ENCODE measurements at regions not wholly inside any gene's neighbourhood (a gene's known extent, or its start where the extent isn't known, plus 50 kb on each side); places are given as distances from the start of the nearest gene placed in this dataset.
A peak's percentile ranks its signal among the peaks of the same experiment; 100 is the strongest.
"Not testable (repeated sequence)": the region's sequence is repeated elsewhere in the genome, so short reads cannot be mapped to it uniquely, and the experiment has no call there.

DNA sequence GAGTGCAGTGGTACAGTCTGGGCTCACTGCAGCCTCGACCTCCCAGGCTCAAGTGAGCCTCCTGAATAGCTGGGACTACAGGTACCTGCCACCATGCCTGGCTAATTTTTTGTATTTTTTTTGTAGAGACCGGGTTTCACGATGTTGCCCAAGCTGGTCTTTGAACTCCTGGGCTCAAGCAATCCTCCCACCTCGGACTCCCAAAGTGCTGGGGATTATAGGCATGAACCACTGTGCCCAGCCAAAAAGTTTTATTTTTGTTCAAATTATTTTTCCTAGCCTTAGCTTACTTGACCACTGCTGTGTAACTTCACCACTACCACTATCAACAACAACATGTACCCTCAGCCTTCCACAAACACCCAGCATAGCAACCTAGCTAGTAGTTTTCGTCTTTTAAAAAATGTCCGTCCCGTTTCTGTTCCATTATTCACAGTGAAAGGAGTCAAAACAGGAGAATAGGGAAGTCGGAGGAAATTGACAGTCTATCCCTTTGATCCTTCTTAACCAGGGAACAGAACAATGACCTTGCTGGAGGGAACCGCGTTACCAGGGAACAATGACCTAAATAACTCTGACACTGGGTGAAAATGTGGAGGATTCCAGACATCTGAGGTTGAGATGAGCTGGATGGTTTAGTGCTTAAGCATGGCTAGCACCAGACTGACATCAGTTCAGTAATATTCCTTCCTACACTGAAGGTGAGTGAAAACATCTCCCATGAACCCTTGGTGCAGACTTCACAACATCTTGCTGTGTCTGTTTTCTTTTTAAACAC lies 69.2 kb upstream of the ARL4C start:
- H3K27ac Mint-ChIP-seq: no peak overlapping the region
- H3K27me3 Mint-ChIP-seq: peaks cover 9% of the 10 kb centered on the region
- no peaks in the 10 kb centered on the region for H3K36me3 Mint-ChIP-seq
- no peak overlapping the region for H3K4me3 Mint-ChIP-seq
- peaks cover 3% of the 10 kb centered on the region for H3K4me1 Mint-ChIP-seq
- peaks cover 4% of the 10 kb centered on the region for H3K9me3 Mint-ChIP-seq
- DNase-seq: no peak

GRCh38 chr2:234565201-234565600 lies 68.3 kb upstream of the ARL4C start:
- no peak for DNase-seq
- no peak overlapping the region for H3K4me3 Mint-ChIP-seq
- peaks cover 3% of the 10 kb centered on the region for H3K4me1 Mint-ChIP-seq
- H3K27me3 Mint-ChIP-seq: peaks cover 9% of the 10 kb centered on the region
- peaks cover 4% of the 10 kb centered on the region for H3K9me3 Mint-ChIP-seq
- no peak overlapping the region for H3K27ac Mint-ChIP-seq
- no peaks in the 10 kb centered on the region for H3K36me3 Mint-ChIP-seq

GRCh38 chr2:234564699-234565098 lies 67.8 kb upstream of the ARL4C start:
- DNase-seq: no peak
- Mint-ChIP-seq H3K36me3 (no peaks in the 10 kb centered on the region), H3K4me3 (no peak overlapping the region), H3K9me3 (peaks cover 4% of the 10 kb centered on the region), H3K27me3 (peaks cover 5% of the 10 kb centered on the region), H3K4me1 (peaks cover 3% of the 10 kb centered on the region), H3K27ac (no peak overlapping the region)

DNA sequence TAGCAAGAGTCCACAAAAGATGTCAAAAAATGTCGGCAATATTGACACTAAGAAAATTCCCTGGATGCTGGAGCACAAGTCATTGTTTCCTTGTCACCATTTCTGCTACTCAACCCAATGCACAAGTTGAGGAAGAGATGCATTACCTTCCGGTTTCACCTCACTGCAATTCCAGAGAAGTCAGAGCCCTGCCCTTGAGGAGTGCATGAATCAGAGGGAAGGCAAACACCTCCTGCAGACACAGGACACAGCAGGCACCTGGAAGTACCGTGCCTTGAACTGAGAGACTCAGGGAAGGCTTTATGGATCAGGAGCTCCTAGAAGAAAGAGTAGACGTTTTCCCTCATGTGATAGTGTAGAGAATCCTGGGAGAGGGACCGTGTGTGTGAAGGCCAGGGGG lies 62.7 kb upstream of the ARL4C start:
- H3K4me3 Mint-ChIP-seq: no peak overlapping the region
- no peaks in the 10 kb centered on the region for H3K36me3 Mint-ChIP-seq
- no peak overlapping the region for H3K27ac Mint-ChIP-seq
- H3K9me3 Mint-ChIP-seq: peaks cover 4% of the 10 kb centered on the region
- DNase-seq: no peak
- no peaks in the 10 kb centered on the region for H3K4me1 Mint-ChIP-seq
- H3K27me3 Mint-ChIP-seq: no peaks in the 10 kb centered on the region

- no peak overlapping the region for H3K4me3 Mint-ChIP-seq
- H3K27me3 Mint-ChIP-seq: no peaks in the 10 kb centered on the region
- no peak for DNase-seq
- no peaks in the 10 kb centered on the region for H3K4me1 Mint-ChIP-seq
- no peak overlapping the region for H3K27ac Mint-ChIP-seq
- no peaks in the 10 kb centered on the region for H3K36me3 Mint-ChIP-seq
- peaks cover 4% of the 10 kb centered on the region for H3K9me3 Mint-ChIP-seq
Observed at GRCh38 chr2:234558642-234559041, 61.8 kb upstream of the ARL4C start.

GRCh38 chr2:234556848-234557573 lies 60.1 kb upstream of the ARL4C start:
- Mint-ChIP-seq H3K4me3 (no peak overlapping the region), H3K36me3 (no peaks in the 10 kb centered on the region), H3K4me1 (no peaks in the 10 kb centered on the region), H3K27ac (no peak overlapping the region), H3K27me3 (no peaks in the 10 kb centered on the region), H3K9me3 (peaks cover 4% of the 10 kb centered on the region)
- DNase-seq: no peak

GRCh38 chr2:234555616-234556249 lies 58.9 kb upstream of the ARL4C start:
- DNase-seq: no peak
- Mint-ChIP-seq H3K4me1 (no peaks in the 10 kb centered on the region), H3K27me3 (no peaks in the 10 kb centered on the region), H3K4me3 (no peak overlapping the region), H3K9me3 (no peaks in the 10 kb centered on the region), H3K27ac (no peak overlapping the region), H3K36me3 (no peaks in the 10 kb centered on the region)

DNA sequence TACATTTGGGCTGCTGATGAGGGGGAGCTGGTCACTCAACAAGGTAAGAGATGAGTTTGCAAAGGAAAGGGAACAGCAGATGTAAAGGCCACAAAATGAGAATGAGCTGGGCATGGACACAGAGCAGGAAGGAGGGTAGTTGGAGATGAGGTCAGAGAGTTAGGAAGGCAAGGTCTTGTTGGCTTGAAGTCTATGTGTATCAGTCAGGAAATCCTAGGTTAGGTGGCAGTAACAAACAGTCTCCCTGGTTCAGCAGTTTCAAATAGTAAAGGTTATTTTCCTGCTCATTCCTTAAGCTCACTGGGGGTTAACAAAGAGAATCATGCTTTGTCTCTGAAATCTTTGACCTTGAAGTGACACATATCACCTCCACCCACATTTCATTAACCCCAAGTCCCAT lies 58.3 kb upstream of the ARL4C start:
- Mint-ChIP-seq H3K9me3 (no peaks in the 10 kb centered on the region), H3K36me3 (no peaks in the 10 kb centered on the region), H3K27ac (no peak overlapping the region), H3K27me3 (peaks cover 4% of the 10 kb centered on the region), H3K4me1 (no peaks in the 10 kb centered on the region), H3K4me3 (no peak overlapping the region)
- no peak for DNase-seq

- H3K9me3 Mint-ChIP-seq, H3K27ac Mint-ChIP-seq, H3K36me3 Mint-ChIP-seq, H3K4me3 Mint-ChIP-seq, DNase-seq, H3K4me1 Mint-ChIP-seq: not testable (repeated sequence)
- peaks cover 15% of the 10 kb centered on the region for H3K27me3 Mint-ChIP-seq
Observed at GRCh38 chr2:234553223-234553622, 56.3 kb upstream of the ARL4C start.

- H3K36me3 Mint-ChIP-seq: no peaks in the 10 kb centered on the region
- H3K9me3 Mint-ChIP-seq: no peaks in the 10 kb centered on the region
- no peak overlapping the region for H3K27ac Mint-ChIP-seq
- no peak overlapping the region for H3K4me3 Mint-ChIP-seq
- H3K4me1 Mint-ChIP-seq: no peaks in the 10 kb centered on the region
- H3K27me3 Mint-ChIP-seq: peaks cover 18% of the 10 kb centered on the region
- peak; percentile 41 for DNase-seq
Observed at GRCh38 chr2:234550511-234551107, 53.7 kb upstream of the ARL4C start.

DNA sequence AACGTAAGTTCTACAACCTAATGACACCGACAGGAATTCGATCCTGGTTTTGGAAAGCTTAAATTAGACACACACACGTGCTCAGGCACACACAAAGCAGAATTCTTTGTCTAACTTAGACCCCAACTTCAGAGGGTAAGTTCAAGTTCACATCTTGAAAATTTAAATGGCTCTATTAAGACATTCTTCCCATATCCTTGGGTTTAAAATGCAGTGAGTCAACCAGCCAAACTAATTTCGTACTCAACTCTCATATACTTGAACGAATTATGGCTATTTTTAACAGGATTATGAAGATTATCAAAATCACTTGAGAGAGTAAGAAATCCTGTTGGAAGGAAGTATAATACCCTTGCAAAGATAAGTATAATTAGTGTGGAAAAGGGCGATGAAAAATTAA lies 53.2 kb upstream of the ARL4C start:
- no peak for DNase-seq
- Mint-ChIP-seq H3K27me3 (peaks cover 18% of the 10 kb centered on the region), H3K4me3 (no peak overlapping the region), H3K9me3 (no peaks in the 10 kb centered on the region), H3K36me3 (no peaks in the 10 kb centered on the region), H3K4me1 (no peaks in the 10 kb centered on the region), H3K27ac (no peak overlapping the region)

GRCh38 chr2:234548695-234549420 lies 52.0 kb upstream of the ARL4C start:
- no peak for DNase-seq
- Mint-ChIP-seq H3K27me3 (peaks cover 18% of the 10 kb centered on the region), H3K9me3 (no peaks in the 10 kb centered on the region), H3K4me3 (no peak overlapping the region), H3K4me1 (no peaks in the 10 kb centered on the region), H3K36me3 (no peaks in the 10 kb centered on the region), H3K27ac (no peak overlapping the region)

- Mint-ChIP-seq H3K27me3 (peaks cover 18% of the 10 kb centered on the region), H3K27ac (no peak overlapping the region), H3K4me1 (no peaks in the 10 kb centered on the region), H3K9me3 (no peaks in the 10 kb centered on the region), H3K36me3 (no peaks in the 10 kb centered on the region), H3K4me3 (no peak overlapping the region)
- DNase-seq: no peak
Observed at GRCh38 chr2:234546770-234547169, 49.9 kb upstream of the ARL4C start.

Data from activated naive CD8-positive, alpha-beta T cell treated with anti-CD3 and anti-CD28 coated beads for 36 hours (primary cell).